HEK293 (cell line): ENCODE measurements at regions not wholly inside any gene's neighbourhood (a gene's known extent, or its start where the extent isn't known, plus 50 kb on each side); places are given as distances from the start of the nearest gene placed in this dataset.

Source experiments
- CTCF ChIA-PET: fragments of 350-600 bp; formaldehyde crosslinking; extraction: SDS; loops from one replicate; lab custom pipeline; 2021; ENCODE audit warnings: antibody characterized with exemption; lab: Yijun Ruan, JAX
- POLR2A ChIA-PET: fragments of 300-600 bp; formaldehyde crosslinking; extraction: SDS; loops from one replicate; lab custom pipeline; 2020; ENCODE audit warnings: antibody characterized with exemption, inconsistent platforms; lab: Yijun Ruan, JAX
- H3K27ac ChIP-seq: fragments of 200-500 bp; sonication (Bioruptor generic); 2 replicates; pipeline ENCODE4 v1.5.1; 2014; ENCODE audit warnings: low read depth, low read length, control low read depth, inconsistent platforms; ENCODE audit errors: extremely low read depth
- H3K36me3 ChIP-seq, 2 experiments: fragments of 200-500 bp in 1 of 2; sonication (Bioruptor generic) in 1 of 2; 1 replicate in 1 of 2; 2 replicates in 1 of 2; pipeline ENCODE4 v1.5.1; 2014 to 2017; ENCODE audit warnings: inconsistent platforms in 2 of 2, low read length in 2 of 2; ENCODE audit not compliant: control insufficient read depth in 2 of 2, insufficient read depth in 1 of 2
- H3K4me1 ChIP-seq: fragments of 200-500 bp; sonication (Bioruptor generic); 2 replicates; pipeline ENCODE4 v1.5.1; 2014; ENCODE audit warnings: mild to moderate bottlenecking, low read length, inconsistent platforms; ENCODE audit not compliant: control insufficient read depth, insufficient read depth
- H3K4me3 ChIP-seq: 2 replicates; pipeline ENCODE4 v1.5.1; 2011; ENCODE audit warnings: low read depth, mild to moderate bottlenecking, control low read depth, low read length, moderate library complexity
- H3K9me3 ChIP-seq: fragments of 200-500 bp; sonication (Bioruptor generic); 2 replicates; pipeline ENCODE4 v1.5.1; 2014; ENCODE audit warnings: low read depth, low read length, inconsistent platforms; ENCODE audit not compliant: control insufficient read depth, insufficient read depth
- BCL11A ChIP-seq: fragments of 450-650 bp; formaldehyde crosslinking; IDR thresholded peaks from 2 replicates; pipeline ENCODE4 v1.5.1; 2016; ENCODE audit warnings: low read depth, missing biosample characterization, missing genetic modification characterization
- GFI1B ChIP-seq: fragments of 450-650 bp; formaldehyde crosslinking; IDR thresholded peaks from 2 replicates; pipeline ENCODE4 v1.5.1; 2016; ENCODE audit warnings: missing biosample characterization, missing genetic modification characterization
- GLI4 ChIP-seq: fragments of 450-650 bp; formaldehyde crosslinking; IDR thresholded peaks from 2 replicates; pipeline ENCODE4 v1.5.1; 2016; ENCODE audit warnings: missing biosample characterization, missing genetic modification characterization
- GLIS1 ChIP-seq: fragments of 450-650 bp; formaldehyde crosslinking; IDR thresholded peaks from 2 replicates; pipeline ENCODE4 v1.5.1; 2016; ENCODE audit warnings: missing biosample characterization, missing genetic modification characterization
- HOXD13 ChIP-seq: sonication (generic); formaldehyde crosslinking; IDR thresholded peaks from 2 replicates; pipeline ENCODE4 v1.8.0; 2022; ENCODE audit warnings: missing genetic modification reagents, borderline replicate concordance
- KLF1 ChIP-seq: fragments of 450-650 bp; formaldehyde crosslinking; IDR thresholded peaks from 2 replicates; pipeline ENCODE4 v1.5.1; 2016; ENCODE audit warnings: missing biosample characterization, missing genetic modification characterization
- MEIS1 ChIP-seq: sonication (generic); formaldehyde crosslinking; IDR thresholded peaks from 2 replicates; pipeline ENCODE4 v1.8.1; 2022; ENCODE audit warnings: missing genetic modification reagents, mild to moderate bottlenecking, borderline replicate concordance
- REPIN1 ChIP-seq: fragments of 450-650 bp; formaldehyde crosslinking; IDR thresholded peaks from 2 replicates; pipeline ENCODE4 v1.5.1; 2017; ENCODE audit warnings: missing biosample characterization, missing genetic modification characterization, low read depth
- REST ChIP-seq: fragments of 450-650 bp; formaldehyde crosslinking; IDR thresholded peaks from 2 replicates; pipeline ENCODE4 v1.5.1; 2016; ENCODE audit warnings: missing biosample characterization, missing genetic modification characterization
- TSHZ1 ChIP-seq: fragments of 450-650 bp; formaldehyde crosslinking; IDR thresholded peaks from 2 replicates; pipeline ENCODE4 v1.5.1; 2016; ENCODE audit warnings: missing biosample characterization, missing genetic modification characterization, borderline replicate concordance
- ZBTB44 ChIP-seq: fragments of 450-650 bp; IDR thresholded peaks from 2 replicates; pipeline ENCODE4 v1.5.1; 2018; ENCODE audit warnings: missing biosample characterization, mild to moderate bottlenecking, missing genetic modification characterization
- ZFP69B ChIP-seq: fragments of 450-650 bp; formaldehyde crosslinking; IDR thresholded peaks from 2 replicates; pipeline ENCODE4 v1.5.1; 2016; ENCODE audit warnings: missing biosample characterization, missing genetic modification characterization
- ZNF16 ChIP-seq: fragments of 450-650 bp; formaldehyde crosslinking; IDR thresholded peaks from 2 replicates; pipeline ENCODE4 v1.5.1; 2016; ENCODE audit warnings: low read depth, missing biosample characterization, missing genetic modification characterization
- ZNF335 ChIP-seq: fragments of 450-650 bp; formaldehyde crosslinking; conservative IDR thresholded peaks from 2 replicates; pipeline ENCODE4 v1.5.1; 2016; ENCODE audit warnings: missing biosample characterization, missing genetic modification characterization
- ZNF362 ChIP-seq: fragments of 450-650 bp; formaldehyde crosslinking; IDR thresholded peaks from 2 replicates; pipeline ENCODE4 v1.5.1; 2016; ENCODE audit warnings: missing biosample characterization, missing genetic modification characterization
- ZNF37A ChIP-seq: fragments of 450-650 bp; IDR thresholded peaks from 2 replicates; pipeline ENCODE4 v1.5.1; 2018; ENCODE audit warnings: missing biosample characterization, missing genetic modification characterization
- ZNF423 ChIP-seq: fragments of 450-650 bp; formaldehyde crosslinking; IDR thresholded peaks from 2 replicates; pipeline ENCODE4 v1.5.1; 2016; ENCODE audit warnings: missing biosample characterization, missing genetic modification characterization
- ZNF473 ChIP-seq: fragments of 450-650 bp; formaldehyde crosslinking; IDR thresholded peaks from 2 replicates; pipeline ENCODE4 v1.5.1; 2017; ENCODE audit warnings: missing biosample characterization, missing genetic modification characterization
- ZNF48 ChIP-seq: fragments of 450-650 bp; formaldehyde crosslinking; IDR thresholded peaks from 2 replicates; pipeline ENCODE4 v1.5.1; 2016; ENCODE audit warnings: missing biosample characterization, missing genetic modification characterization
- ZNF785 ChIP-seq: fragments of 450-650 bp; formaldehyde crosslinking; IDR thresholded peaks from 2 replicates; pipeline ENCODE4 v1.5.1; 2016; ENCODE audit warnings: missing biosample characterization, missing genetic modification characterization
- ZNF830 ChIP-seq: fragments of 450-650 bp; IDR thresholded peaks from 2 replicates; pipeline ENCODE4 v1.5.0; 2018; ENCODE audit warnings: missing biosample characterization, missing genetic modification characterization, low read depth, mild to moderate bottlenecking, moderate library complexity
- TF ChIP-seq, protein P1 (sequence below): fragments of 450-650 bp; formaldehyde crosslinking; IDR thresholded peaks from 2 replicates; pipeline ENCODE4 v1.5.1; 2017; ENCODE audit warnings: missing biosample characterization, mild to moderate bottlenecking, missing genetic modification characterization, moderate library complexity

DNA sequence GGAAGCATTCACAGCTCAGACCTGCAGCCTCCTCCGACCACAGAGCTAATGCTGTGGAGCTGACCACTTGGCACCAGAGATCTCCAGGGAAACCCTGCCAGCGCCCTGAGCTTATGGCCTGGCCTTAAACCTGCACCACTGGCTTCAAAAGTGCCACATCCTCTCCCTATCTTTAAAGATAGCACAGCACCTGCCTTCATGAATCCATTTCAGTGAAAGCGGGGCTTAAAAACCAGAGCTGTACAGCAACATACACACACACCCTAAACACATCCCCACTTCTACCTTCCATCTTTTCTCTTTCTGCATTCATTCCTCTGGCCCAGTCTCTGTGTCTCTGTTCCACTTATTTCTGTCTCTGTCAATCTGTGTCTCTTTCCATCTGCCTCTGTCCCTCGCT is 59.8 kb upstream of the CCDC167 start (continued):
- TF ChIP-seq BCL11A (tag by site-specific recombination) (no peak), REST (tag by site-specific recombination) (no peak), TSHZ1 (no peak), ZNF48 (tag by site-specific recombination) (no peak)

DNA sequence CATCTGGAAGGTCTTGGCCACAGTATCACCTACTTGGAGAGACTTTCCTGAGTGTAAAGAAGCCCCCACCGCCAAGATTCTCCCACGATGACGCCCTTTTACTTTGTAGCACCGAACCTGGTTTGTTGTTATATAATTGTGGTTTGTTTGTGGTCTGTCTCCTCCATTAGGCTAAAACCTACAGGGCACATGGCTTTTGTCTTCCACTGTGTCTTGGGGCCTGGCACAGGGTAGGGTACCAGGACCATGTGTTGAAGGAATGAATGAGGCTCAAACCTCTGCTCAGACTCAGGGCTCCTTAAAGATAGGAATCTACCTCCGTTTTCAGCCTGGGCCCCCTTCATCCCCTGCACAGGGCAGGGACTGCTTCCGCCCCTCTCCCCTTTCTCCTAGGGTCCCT is 59.4 kb upstream of the CCDC167 start:
- POLR2A ChIA-PET: no interaction called here

DNA sequence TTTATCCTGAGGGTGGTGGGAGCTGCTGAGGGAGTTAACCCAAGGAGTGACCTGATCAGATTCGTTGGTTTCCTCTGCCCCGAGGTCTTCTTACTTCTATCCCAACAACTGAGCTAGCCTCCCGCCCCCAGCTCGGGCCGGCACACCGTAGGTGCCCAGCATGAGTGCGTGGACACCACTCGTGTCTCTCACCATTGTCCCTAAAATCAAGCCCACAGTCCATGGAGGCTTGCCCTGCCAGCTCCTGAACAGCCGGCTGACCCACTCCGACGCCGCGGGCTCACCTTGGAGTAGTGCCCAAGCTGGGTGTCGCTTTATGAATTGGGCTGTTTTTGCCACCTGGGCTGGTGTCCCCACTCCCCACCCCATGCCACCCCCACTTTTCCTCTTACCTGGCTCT is 59.0 kb upstream of the CCDC167 start:
- Histone ChIP-seq H3K36me3 (no peaks in the 10 kb centered on the region), H3K9me3 (no peaks in the 10 kb centered on the region), H3K27ac (no peak overlapping the region), H3K4me3 (no peak overlapping the region), H3K4me1 (no peaks in the 10 kb centered on the region)
- CTCF ChIA-PET: interaction anchor here (0.6 to 5.9 kb wide), 5 partner anchors 8 to 74 kb away, joined by 3 to 62 read pairs (median 4); no protein-coding TSS in a partner anchor
- POLR2A ChIA-PET: no interaction called here
- TF ChIP-seq HOXD13 (CRISPR knock-in tag): no peak
- TF ChIP-seq ZNF37A (tag by site-specific recombination): no peak
- no peak for TF ChIP-seq ZNF362
- TF ChIP-seq ZNF473 (tag by site-specific recombination): no peak
- no peak for TF ChIP-seq KLF1 (tag by site-specific recombination)
- no peak for TF ChIP-seq GFI1B (tag by site-specific recombination)
- no peak for TF ChIP-seq GLI4 (tag by site-specific recombination)
- TF ChIP-seq ZBTB44 (tag by site-specific recombination): no peak
- TF ChIP-seq REST (tag by site-specific recombination): no peak
- TF ChIP-seq REPIN1 (tag by site-specific recombination): no peak
- no peak for TF ChIP-seq ZNF423 (tag by site-specific recombination)

More for the DNA sequence above, 59.4 kb upstream of the CCDC167 start:
- Histone ChIP-seq H3K4me3 (no peak overlapping the region), H3K4me1 (no peaks in the 10 kb centered on the region), H3K36me3 (no peaks in the 10 kb centered on the region), H3K27ac (no peak overlapping the region), H3K9me3 (no peaks in the 10 kb centered on the region)
- CTCF ChIA-PET: interaction anchor here (1.5 to 5.9 kb wide), 4 partner anchors 7 to 74 kb away, joined by 3 to 62 read pairs (median 8); no protein-coding TSS in a partner anchor
- TF ChIP-seq, protein P1, sequence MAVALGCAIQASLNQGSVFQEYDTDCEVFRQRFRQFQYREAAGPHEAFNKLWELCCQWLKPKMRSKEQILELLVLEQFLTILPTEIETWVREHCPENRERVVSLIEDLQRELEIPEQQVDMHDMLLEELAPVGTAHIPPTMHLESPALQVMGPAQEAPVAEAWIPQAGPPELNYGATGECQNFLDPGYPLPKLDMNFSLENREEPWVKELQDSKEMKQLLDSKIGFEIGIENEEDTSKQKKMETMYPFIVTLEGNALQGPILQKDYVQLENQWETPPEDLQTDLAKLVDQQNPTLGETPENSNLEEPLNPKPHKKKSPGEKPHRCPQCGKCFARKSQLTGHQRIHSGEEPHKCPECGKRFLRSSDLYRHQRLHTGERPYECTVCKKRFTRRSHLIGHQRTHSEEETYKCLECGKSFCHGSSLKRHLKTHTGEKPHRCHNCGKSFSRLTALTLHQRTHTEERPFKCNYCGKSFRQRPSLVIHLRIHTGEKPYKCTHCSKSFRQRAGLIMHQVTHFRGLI (tag by site-specific recombination): no peak
- TF ChIP-seq ZFP69B: no peak
- TF ChIP-seq ZNF785 (tag by site-specific recombination): no peak
- TF ChIP-seq MEIS1 (CRISPR knock-in tag): no peak
- no peak for TF ChIP-seq ZNF16 (tag by site-specific recombination)
- TF ChIP-seq ZNF830 (tag by site-specific recombination): no peak
- TF ChIP-seq ZNF335 (tag by site-specific recombination): no peak
- TF ChIP-seq GLIS1 (tag by site-specific recombination): no peak
